ENCODE measurements at regions not wholly inside any gene's neighbourhood (a gene's known extent, or its start where the extent isn't known, plus 50 kb on each side); places are given as distances from the start of the nearest gene placed in this dataset.

GRCh38 chr5:51095486-51095885 is 287.8 kb upstream of the ISL1 start:
- no peak for TF ChIP-seq CTCF (IDR thresholded peaks at IDR 0.05; ENCODE audit: low read depth, low read length)
- no peak for DNase-seq (ENCODE audit: extremely low read depth, low read depth)

- DNase-seq (ENCODE audit: extremely low read depth, low read depth), result no peak
- no peak for TF ChIP-seq CTCF (IDR thresholded peaks at IDR 0.05; ENCODE audit: low read depth, low read length)
Measured at GRCh38 chr5:51096859-51097258, 286.4 kb upstream of the ISL1 start.

GRCh38 chr5:51099173-51099853 is 283.9 kb upstream of the ISL1 start:
- DNase-seq (ENCODE audit: extremely low read depth, low read depth), result no peak
- no peak for TF ChIP-seq CTCF (IDR thresholded peaks at IDR 0.05; ENCODE audit: low read depth, low read length)

- no peak for TF ChIP-seq CTCF (IDR thresholded peaks at IDR 0.05; ENCODE audit: low read depth, low read length)
- no peak for DNase-seq (ENCODE audit: extremely low read depth, low read depth)
Measured at GRCh38 chr5:51104556-51104955, 278.7 kb upstream of the ISL1 start.

- no peak for DNase-seq (ENCODE audit: extremely low read depth, low read depth)
- no peak for TF ChIP-seq CTCF (IDR thresholded peaks at IDR 0.05; ENCODE audit: low read depth, low read length)
Measured at GRCh38 chr5:51109786-51110410, 273.4 kb upstream of the ISL1 start.

GRCh38 chr5:51131266-51131665 is 252.0 kb upstream of the ISL1 start:
- no peak for DNase-seq (ENCODE audit: extremely low read depth, low read depth)
- no peak for TF ChIP-seq CTCF (IDR thresholded peaks at IDR 0.05; ENCODE audit: low read depth, low read length)

GRCh38 chr5:51138164-51138563 is 245.1 kb upstream of the ISL1 start:
- no peak for DNase-seq (ENCODE audit: extremely low read depth, low read depth)
- TF ChIP-seq CTCF (IDR thresholded peaks at IDR 0.05; ENCODE audit: low read depth, low read length), result no peak

Data from AG09319 (cell line).